ENCODE measurements at regions not wholly inside any gene's neighbourhood (a gene's known extent, or its start where the extent isn't known, plus 50 kb on each side); places are given as distances from the start of the nearest gene placed in this dataset.

GRCh38 chr9:81517954-81518353, 171.4 kb downstream of the TLE1 start:
- TF ChIP-seq CTCF (IDR thresholded peaks at IDR 0.05): no peak
- TF ChIP-seq EP300 (IDR thresholded peaks at IDR 0.05): no peak
- TF ChIP-seq POLR2AphosphoS5 (IDR thresholded peaks at IDR 0.05): no peak
- no peak for TF ChIP-seq POLR2A (IDR thresholded peaks at IDR 0.05)

All from sigmoid colon (tissue), 4 donors.